ENCODE measurements at regions not wholly inside any gene's neighbourhood (a gene's known extent, or its start where the extent isn't known, plus 50 kb on each side); places are given as distances from the start of the nearest gene placed in this dataset.

DNA sequence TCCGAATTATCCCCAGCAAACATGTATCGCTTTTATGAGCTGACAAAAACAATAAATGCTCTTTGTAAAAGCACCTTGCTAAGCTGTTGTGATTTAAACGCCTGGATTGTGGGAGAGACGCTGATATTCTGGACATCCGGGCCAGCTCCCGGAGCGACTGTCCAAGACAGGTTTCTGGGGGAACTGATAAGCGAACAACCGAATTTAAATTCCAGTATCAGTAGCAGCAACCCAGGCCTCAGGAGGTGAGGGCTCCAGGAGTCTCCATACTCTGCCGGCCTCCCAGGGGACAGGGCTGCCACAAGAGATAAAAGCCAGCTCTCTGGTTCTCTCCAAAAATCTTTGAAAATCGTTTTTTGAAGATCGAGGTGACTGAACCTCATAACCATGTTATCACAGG is 50.3 kb upstream of the VSTM2B start:
- TF ChIP-seq, protein P1, sequence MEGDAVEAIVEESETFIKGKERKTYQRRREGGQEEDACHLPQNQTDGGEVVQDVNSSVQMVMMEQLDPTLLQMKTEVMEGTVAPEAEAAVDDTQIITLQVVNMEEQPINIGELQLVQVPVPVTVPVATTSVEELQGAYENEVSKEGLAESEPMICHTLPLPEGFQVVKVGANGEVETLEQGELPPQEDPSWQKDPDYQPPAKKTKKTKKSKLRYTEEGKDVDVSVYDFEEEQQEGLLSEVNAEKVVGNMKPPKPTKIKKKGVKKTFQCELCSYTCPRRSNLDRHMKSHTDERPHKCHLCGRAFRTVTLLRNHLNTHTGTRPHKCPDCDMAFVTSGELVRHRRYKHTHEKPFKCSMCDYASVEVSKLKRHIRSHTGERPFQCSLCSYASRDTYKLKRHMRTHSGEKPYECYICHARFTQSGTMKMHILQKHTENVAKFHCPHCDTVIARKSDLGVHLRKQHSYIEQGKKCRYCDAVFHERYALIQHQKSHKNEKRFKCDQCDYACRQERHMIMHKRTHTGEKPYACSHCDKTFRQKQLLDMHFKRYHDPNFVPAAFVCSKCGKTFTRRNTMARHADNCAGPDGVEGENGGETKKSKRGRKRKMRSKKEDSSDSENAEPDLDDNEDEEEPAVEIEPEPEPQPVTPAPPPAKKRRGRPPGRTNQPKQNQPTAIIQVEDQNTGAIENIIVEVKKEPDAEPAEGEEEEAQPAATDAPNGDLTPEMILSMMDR (IDR thresholded peaks at IDR 0.05): no peak
- TF ChIP-seq POLR2A (IDR thresholded peaks at IDR 0.05): no peak
